B cell (primary cell): ENCODE measurements at regions not wholly inside any gene's neighbourhood (a gene's known extent, or its start where the extent isn't known, plus 50 kb on each side); places are given as distances from the start of the nearest gene placed in this dataset.

Source experiments
- ATAC-seq: fragments of 200-7000 bp; cut with Tn5 transposase; one replicate; pipeline ENCODE4 v1.10.0; 2021; ENCODE audit warnings: low read depth, mild to moderate bottlenecking, moderate number of reproducible peaks, moderate library complexity
- CTCF ChIA-PET: fragments of 350-600 bp; sonication (Branson Sonifier 250); formaldehyde crosslinking; loops from one replicate; lab custom pipeline; 2021; ENCODE audit warnings: antibody characterized with exemption, inconsistent platforms; lab: Charles Lee
- POLR2A ChIA-PET: fragments of 350-600 bp; sonication (Branson Sonifier 250); formaldehyde crosslinking; loops from one replicate; lab custom pipeline; 2021; ENCODE audit warnings: antibody characterized with exemption; lab: Charles Lee
- DNase-seq: peaks from one replicate; pipeline ENCODE4 v3.0.0; 2013
- H2AFZ ChIP-seq: 2 replicates; pipeline ENCODE4 v1.6.1; 2012; ENCODE audit warnings: mild to moderate bottlenecking, low read depth, low read length; ENCODE audit not compliant: insufficient read depth, poor library complexity, severe bottlenecking
- H3K27ac ChIP-seq, 2 donors: 1 replicate in 1 of 2; 2 replicates in 1 of 2; pipeline ENCODE4 v1.5.1; 2012 to 2013; ENCODE audit warnings: low read length in 2 of 2, mild to moderate bottlenecking in 2 of 2, moderate library complexity in 1 of 2
- H3K27me3 ChIP-seq, 4 experiments: fragments of 200-600 bp in 1 of 4; sonication (generic) in 1 of 4; replicated peaks in 1 of 4; 1 replicate in 2 of 4; 2 replicates in 2 of 4; pipeline versions ENCODE4 v1.6.1 to v1.7.0; 2013 to 2016; ENCODE audit warnings: low read length in 3 of 4, mild to moderate bottlenecking in 2 of 4, mixed read lengths in 1 of 4, moderate library complexity in 1 of 4; ENCODE audit not compliant: insufficient read depth in 4 of 4, control insufficient read depth in 3 of 4; ENCODE audit errors: control extremely low read depth in 1 of 4
- H3K36me3 ChIP-seq, 2 experiments: replicated peaks in 1 of 2; 1 replicate in 1 of 2; 2 replicates in 1 of 2; pipeline versions ENCODE4 v1.6.1 to v1.7.1; 2013; ENCODE audit warnings: low read length in 1 of 2; ENCODE audit not compliant: insufficient read depth in 2 of 2, control insufficient read depth in 1 of 2; ENCODE audit errors: control extremely low read depth in 1 of 2, extremely low read depth in 1 of 2
- H3K4me1 ChIP-seq, 2 donors: fragments of 200-600 bp in 1 of 2; sonication (generic) in 1 of 2; 1 replicate in 1 of 2; 2 replicates in 1 of 2; pipeline versions ENCODE4 v1.5.1 to v1.6.1; 2013 to 2017; ENCODE audit warnings: low read length in 2 of 2; ENCODE audit not compliant: control insufficient read depth in 2 of 2, insufficient read depth in 2 of 2
- H3K4me2 ChIP-seq: replicated peaks from 2 replicates; pipeline ENCODE3; 2012; ENCODE audit warnings: mild to moderate bottlenecking, low read depth, low read length; ENCODE audit not compliant: poor library complexity, severe bottlenecking
- H3K4me3 ChIP-seq, 5 experiments: fragments of 200-600 bp in 1 of 5; sonication (generic) in 1 of 5; 1 replicate in 3 of 5; 2 replicates in 2 of 5; pipeline versions ENCODE4 v1.5.1 to v1.7.0; 2011 to 2016; ENCODE audit warnings: low read length in 4 of 5, mild to moderate bottlenecking in 4 of 5, low read depth in 2 of 5, control low read depth in 1 of 5, moderate library complexity in 1 of 5; ENCODE audit not compliant: insufficient read depth in 1 of 5; ENCODE audit errors: control extremely low read depth in 1 of 5, extremely low read depth in 1 of 5
- H3K79me2 ChIP-seq: fragments of 200-600 bp; sonication (generic); one replicate; pipeline ENCODE4 v1.6.0; 2016; ENCODE audit warnings: low read length; ENCODE audit not compliant: control insufficient read depth, insufficient read depth
- H3K9ac ChIP-seq: fragments of 200-600 bp; sonication (generic); 2 replicates; pipeline ENCODE4 v1.6.1; 2017; ENCODE audit warnings: mild to moderate bottlenecking, low read length, moderate library complexity
- H3K9me3 ChIP-seq, 3 donors: one replicate each; pipeline versions ENCODE4 v1.6.1 to v1.7.1; 2013; ENCODE audit warnings: low read length in 2 of 3; ENCODE audit not compliant: control insufficient read depth in 2 of 3, insufficient read depth in 1 of 3; ENCODE audit errors: control extremely low read depth in 1 of 3
- H4K20me1 ChIP-seq: 2 replicates; pipeline ENCODE4 v1.6.0; 2012; ENCODE audit warnings: mild to moderate bottlenecking, low read length; ENCODE audit not compliant: insufficient read depth, control insufficient read depth, poor library complexity, severe bottlenecking
- H3K27ac Mint-ChIP-seq: one replicate; pipeline ENCODE4 v1.8.0; 2021; ENCODE audit warnings: mixed read lengths
- H3K27me3 Mint-ChIP-seq: one replicate; pipeline ENCODE4 v1.8.0; 2021; ENCODE audit warnings: mixed read lengths
- H3K4me1 Mint-ChIP-seq: one replicate; pipeline ENCODE4 v1.8.0; 2021; ENCODE audit warnings: mixed read lengths
- H3K4me3 Mint-ChIP-seq: one replicate; pipeline ENCODE4 v1.8.0; 2021; ENCODE audit warnings: mixed read lengths
- H3K9me3 Mint-ChIP-seq: one replicate; pipeline ENCODE4 v1.8.0; 2022; ENCODE audit warnings: mixed read lengths; ENCODE audit not compliant: insufficient read depth
- CTCF ChIP-seq: fragments of 200-600 bp; IDR thresholded peaks from one replicate; pipeline ENCODE4 v1.8.0; 2022; ENCODE audit warnings: antibody characterized with exemption, mild to moderate bottlenecking
- EZH2 ChIP-seq: IDR thresholded peaks from 2 replicates; pipeline ENCODE4 v1.6.1; 2012; ENCODE audit warnings: borderline replicate concordance, low read depth, mild to moderate bottlenecking, moderate library complexity, low read length; ENCODE audit not compliant: insufficient read depth, poor library complexity, severe bottlenecking
- WGBS: methylation state at CpG from one replicate; pipeline ENCODE4 v1.1.5; 2013; ENCODE audit warnings: missing lambda C conversion rate; ENCODE audit not compliant: insufficient coverage; 5-methylcytosine and 5-hydroxymethylcytosine counted together
- intact Hi-C: fragments of 100-400 bp; cut with micrococcal nuclease; formaldehyde crosslinking; loops from one replicate; pipeline ENCODE4 v1.10.0; 2022

GRCh38 chr6:7006515-7007191, 101.1 kb upstream of the RREB1 start:
- H3K4me1 Mint-ChIP-seq, result no peaks in the 10 kb centered on the region
- ChIA-PET CTCF (no interaction called here), POLR2A (no interaction called here)
- TF ChIP-seq EZH2, result no peak
- TF ChIP-seq CTCF, result no peak
- Histone ChIP-seq H4K20me1 (no peaks in the 10 kb centered on the region), H3K4me2 (no peak overlapping the region), H3K4me3 (no peak overlapping the region), H3K36me3 (no peaks in the 10 kb centered on the region), H2AFZ (no peak overlapping the region), H3K9ac (no peak overlapping the region), H3K9me3 (no peaks in the 10 kb centered on the region), H3K27ac (no peak overlapping the region), H3K4me1 (no peaks in the 10 kb centered on the region), H3K27me3 (no peaks in the 10 kb centered on the region), H3K79me2 (no peaks in the 10 kb centered on the region)
- H3K9me3 Mint-ChIP-seq, result no peaks in the 10 kb centered on the region
- H3K27me3 Mint-ChIP-seq, result peaks cover 18% of the 10 kb centered on the region
- DNase-seq, result no peak
- no peak overlapping the region for H3K4me3 Mint-ChIP-seq
- WGBS, result 83% methylated on average over 2 of the region's 5 CpGs
- intact Hi-C loops, result no loop called here
- H3K27ac Mint-ChIP-seq, result no peak overlapping the region
- ATAC-seq, result no peak

- CTCF ChIA-PET, result interaction anchor here (0.8 to 1.1 kb wide), 2 partner anchors 15 to 140 kb away, joined by 3 read pairs; no protein-coding TSS in a partner anchor
- no peaks in the 10 kb centered on the region for H3K9me3 ChIP-seq
- Mint-ChIP-seq H3K4me1 (no peaks in the 10 kb centered on the region), H3K27me3 (peaks cover 22% of the 10 kb centered on the region), H3K4me3 (no peak overlapping the region), H3K9me3 (no peaks in the 10 kb centered on the region), H3K27ac (no peak overlapping the region)
- POLR2A ChIA-PET, result no interaction called here
- TF ChIP-seq EZH2 (no peak), CTCF (no peak)
- no peaks in the 10 kb centered on the region for H3K4me1 ChIP-seq
- H4K20me1 ChIP-seq, result no peaks in the 10 kb centered on the region
- no peak overlapping the region for H3K4me2 ChIP-seq
- no peak overlapping the region for H3K4me3 ChIP-seq
- H3K27ac ChIP-seq, result no peak overlapping the region
- intact Hi-C loops, result no loop called here
- no peaks in the 10 kb centered on the region for H3K79me2 ChIP-seq
- DNase-seq (no peak), ATAC-seq (no peak)
- 87% methylated on average over 4 of the region's 6 CpGs for WGBS
- no peaks in the 10 kb centered on the region for H3K36me3 ChIP-seq
- H3K27me3 ChIP-seq, result no peaks in the 10 kb centered on the region
- H3K9ac ChIP-seq, result no peak overlapping the region
- H2AFZ ChIP-seq, result no peak overlapping the region
Observed at GRCh38 chr6:7008451-7008988, 99.2 kb upstream of the RREB1 start.
